Limb (tissue), 2 donors: ENCODE measurements at regions not wholly inside any gene's neighbourhood (a gene's known extent, or its start where the extent isn't known, plus 50 kb on each side); places are given as distances from the start of the nearest gene placed in this dataset.
A peak's percentile ranks its signal among the peaks of the same experiment; 100 is the strongest.
"Not testable (repeated sequence)": the region's sequence is repeated elsewhere in the genome, so short reads cannot be mapped to it uniquely, and the experiment has no call there.

Experiments
- DNase-seq, 2 donors: peaks; one replicate each; pipeline ENCODE4 v3.0.0-alpha.2; 2016; ENCODE audit errors: extremely low spot score in 2 of 2

DNA sequence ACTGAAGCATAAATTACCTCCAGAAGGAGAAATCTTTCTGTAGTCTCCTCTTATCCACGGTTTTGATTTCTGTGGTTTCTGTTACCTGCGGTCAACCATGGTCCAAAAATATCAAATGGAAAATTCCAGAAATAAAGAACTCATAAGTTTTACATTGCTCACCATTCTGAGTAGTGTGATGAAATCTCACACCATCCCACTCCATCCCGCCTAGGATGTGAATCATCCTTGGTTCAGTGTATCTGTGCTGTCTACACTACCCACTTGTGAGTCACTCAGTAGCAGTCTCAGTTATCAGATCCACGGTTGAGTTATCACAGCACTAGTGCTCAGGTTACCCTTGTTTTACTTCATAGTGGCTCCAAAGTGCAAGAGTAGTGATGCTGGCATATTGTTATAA lies 371.2 kb downstream of the NFIB start:
- DNase-seq = no peak

DNA sequence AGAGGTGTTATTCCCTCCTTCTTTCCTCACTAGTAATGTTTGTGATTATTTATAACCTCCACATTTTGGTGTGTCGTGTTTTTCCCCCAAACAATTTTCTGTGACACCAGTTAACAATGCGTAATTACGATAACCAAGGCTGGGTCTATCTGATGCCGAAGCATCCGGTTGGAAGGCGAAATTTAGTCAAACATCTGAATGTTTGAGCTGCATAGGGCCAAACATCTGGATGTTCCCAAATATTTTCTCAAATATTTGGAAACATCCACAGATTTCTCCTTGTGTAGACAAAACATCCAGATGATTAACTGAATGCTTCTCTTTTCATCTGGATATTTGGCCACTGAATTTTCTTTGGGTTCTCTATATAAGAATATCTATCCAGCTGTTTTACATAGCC lies 371.7 kb downstream of the NFIB start:
- DNase-seq = no peak

DNA sequence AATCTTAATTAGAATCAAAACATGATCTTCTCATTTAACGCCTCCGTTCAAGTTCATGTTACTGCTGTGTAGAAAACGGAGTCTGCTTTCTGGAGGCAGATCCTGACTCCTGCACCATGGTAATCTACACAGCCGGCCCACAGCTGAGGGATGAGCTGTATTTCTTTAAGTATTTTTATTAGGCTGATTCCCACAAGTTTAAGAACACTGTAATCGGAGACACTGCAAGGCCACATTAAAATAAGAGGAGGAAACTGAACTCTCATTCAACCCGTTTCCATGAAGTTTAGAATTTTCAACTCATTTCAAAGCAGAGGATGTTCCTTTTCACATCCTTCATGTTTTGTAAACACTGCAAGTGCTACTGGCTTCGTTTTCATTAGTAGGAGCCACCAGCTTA lies 372.2 kb downstream of the NFIB start:
- peak in 1 of 2 donors; percentile 79 for DNase-seq

DNA sequence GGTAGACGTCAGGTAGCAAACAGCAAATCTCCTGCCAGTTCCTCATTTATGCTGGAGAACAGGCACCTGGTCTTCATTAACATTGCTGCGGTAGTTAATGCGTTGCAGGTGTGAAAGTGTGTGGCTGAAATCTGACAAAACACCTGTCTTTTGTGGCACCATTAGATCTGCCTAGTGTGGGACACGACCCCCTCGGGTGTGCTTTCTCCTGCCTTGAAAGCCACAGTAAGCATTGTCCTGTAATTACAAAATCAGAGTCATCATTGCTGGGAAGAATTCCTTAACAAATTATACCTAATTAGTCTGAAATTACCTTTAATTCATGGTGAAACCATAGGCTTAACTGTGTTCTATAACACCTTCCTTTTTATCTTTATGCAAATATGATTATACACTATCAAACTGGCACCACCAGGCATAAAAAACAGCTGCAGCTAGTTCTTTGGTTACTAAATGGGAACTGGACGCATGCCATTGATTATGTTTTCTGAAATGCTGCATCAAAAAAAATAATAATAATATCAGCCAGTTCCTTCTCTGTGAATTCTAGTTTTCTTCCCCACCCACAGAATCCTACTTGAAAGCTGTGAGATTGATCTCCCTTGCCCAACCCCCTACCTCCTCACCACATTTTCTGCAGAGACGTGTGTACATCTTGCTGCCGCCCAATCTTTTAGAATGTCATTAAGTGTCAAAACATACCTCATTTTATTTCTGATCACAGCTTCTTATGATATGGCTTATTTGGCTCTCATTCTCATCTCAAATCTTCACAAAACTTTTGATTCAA lies 374.0 kb downstream of the NFIB start:
- no peak for DNase-seq

DNA sequence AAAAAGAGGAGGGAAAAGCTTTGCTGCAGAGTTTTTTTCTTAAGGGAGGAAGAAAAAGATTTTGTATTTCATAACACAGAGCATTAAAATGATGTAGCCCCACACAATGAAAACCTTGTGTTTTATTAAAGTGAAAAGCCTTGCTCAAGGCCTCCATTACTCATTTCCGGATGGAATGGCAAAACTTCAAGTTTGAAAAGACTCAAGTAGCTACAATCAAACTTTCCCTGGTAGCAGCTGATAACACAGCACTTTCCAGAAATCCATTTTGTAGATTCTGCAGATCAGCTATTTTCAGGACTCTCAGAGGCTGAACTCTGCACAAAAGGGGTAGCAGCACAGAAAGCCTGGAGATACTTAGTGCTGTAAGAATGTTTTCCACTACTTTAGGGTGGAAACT lies 374.8 kb downstream of the NFIB start:
- peak in 1 of 2 donors; percentile 68 for DNase-seq

DNA sequence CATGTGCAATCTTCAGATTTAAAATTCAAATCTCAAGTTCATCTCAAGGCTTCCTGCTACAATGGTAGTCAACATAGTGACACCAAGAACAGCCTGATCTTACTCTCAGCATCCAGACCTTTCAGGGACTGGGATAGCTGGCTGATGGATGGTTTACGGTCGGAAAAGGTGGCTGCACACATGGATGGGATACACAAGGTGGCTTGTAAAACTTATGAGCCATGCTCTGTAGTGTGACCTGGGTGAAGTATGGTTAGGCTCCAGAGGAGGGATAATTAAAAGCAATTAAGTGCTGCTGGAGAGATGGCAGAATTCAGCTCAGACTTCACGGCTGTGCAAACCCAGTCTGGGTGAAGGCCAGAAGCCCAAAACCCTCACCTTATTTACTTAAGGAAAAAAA lies 379.5 kb downstream of the NFIB start:
- no peak for DNase-seq

DNA sequence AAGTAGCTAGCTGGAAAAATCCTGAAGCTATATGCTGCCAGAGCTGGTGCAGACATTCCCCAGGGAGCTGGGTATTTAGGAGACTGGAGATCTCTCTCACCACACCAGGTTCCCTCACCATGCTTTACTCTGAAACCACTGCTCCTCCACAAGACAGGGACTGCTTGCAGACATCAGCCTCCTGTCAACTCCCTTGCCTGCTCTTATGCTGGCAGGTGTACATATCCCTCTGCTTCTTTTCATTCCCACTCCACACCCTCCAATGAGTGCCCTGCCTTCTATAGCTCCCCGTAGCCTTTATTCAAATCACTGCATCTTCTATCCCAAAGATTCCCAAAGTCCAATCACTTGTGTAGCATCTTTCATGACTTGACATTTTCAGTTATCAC lies 380.7 kb downstream of the NFIB start:
- no peak for DNase-seq

DNA sequence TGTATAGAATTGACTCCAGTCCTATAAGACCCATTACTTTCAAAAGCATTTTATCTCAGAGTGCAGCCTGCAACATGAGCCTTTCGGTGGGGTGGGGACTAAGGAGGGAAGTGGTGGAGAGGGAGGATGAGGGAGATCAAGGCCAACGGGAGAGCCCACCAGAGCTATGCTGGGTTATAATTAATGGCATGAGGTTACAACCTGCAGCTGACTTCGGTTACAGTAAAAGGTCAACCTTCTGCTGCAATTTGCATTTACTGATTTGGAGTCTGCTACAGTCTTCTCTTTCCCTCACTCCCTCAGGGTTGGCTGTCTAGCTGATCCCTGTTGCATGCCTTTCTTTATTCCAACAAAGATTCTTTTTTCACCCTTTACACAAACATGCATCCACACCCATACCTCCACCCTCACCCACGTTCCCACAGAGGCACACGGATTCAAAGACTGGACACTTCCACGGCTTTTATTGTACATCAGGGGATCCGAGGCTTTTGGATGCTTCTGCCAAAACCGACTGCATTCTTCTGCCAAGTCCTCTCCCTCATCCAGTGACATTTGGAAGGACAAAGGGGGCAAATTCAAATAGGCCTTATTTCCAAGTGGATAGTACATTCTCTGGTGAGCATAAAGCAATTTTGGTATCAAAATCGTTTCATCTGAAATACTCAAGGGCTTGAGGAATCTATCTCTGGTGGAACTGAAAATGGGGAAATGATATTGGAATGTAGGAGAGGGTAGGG lies 381.2 kb downstream of the NFIB start:
- DNase-seq = no peak

DNA sequence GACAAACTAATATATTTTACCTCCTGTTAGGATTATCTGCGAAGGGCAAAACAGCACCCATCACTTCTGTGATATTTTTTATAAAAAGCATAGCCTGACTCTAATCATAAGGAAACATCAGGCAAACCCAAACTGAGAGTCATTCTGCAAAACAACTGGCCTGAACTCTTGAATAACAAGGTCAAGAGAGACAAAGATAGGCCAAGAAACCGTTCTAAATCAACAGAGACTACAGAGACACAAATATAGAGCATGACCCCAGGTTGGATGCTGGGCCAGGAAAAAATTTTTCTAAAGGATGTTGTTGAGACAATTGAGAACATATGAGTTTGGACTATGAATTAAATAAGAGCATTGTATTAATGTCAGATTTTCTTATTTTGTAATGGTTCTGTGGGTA lies 384.9 kb downstream of the NFIB start:
- DNase-seq = no peak

DNA sequence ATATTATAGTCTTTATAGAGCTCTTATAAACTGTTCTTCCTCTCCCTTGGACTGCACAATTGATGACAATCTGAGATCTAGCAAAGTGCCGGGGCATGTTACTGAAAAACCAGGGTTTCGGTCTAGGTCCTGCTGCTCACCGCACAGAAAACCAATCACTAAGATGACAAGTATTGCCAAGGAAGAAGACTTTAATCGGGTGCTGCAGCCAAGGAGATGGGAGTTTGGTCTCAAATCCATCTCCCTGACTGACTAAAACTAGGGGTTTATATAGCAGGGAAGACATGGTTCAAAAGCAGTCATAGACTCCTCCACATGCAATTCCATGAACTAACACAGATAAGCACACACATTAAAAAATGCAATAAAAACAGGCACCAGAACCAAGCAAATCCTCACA lies 390.6 kb downstream of the NFIB start:
- no peak for DNase-seq

DNA sequence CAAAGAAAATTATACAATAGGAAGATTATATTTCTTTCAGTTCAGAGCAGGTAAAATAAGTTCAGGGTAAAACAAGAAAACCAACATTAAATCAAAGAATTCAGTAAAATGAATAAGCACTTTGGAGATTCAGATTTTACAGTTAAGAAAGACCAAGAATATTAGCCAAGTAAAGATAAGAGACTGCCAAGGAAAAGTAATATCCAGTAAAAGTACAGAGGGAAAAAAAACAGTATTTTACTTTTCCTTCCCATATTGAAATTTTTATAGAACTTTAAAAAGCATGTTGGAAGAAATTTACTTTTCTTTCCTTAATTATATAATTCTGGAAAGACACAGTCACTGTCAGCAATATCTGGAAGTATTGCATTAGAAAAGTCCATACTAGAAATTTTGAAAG lies 393.4 kb downstream of the NFIB start:
- no peak for DNase-seq

DNA sequence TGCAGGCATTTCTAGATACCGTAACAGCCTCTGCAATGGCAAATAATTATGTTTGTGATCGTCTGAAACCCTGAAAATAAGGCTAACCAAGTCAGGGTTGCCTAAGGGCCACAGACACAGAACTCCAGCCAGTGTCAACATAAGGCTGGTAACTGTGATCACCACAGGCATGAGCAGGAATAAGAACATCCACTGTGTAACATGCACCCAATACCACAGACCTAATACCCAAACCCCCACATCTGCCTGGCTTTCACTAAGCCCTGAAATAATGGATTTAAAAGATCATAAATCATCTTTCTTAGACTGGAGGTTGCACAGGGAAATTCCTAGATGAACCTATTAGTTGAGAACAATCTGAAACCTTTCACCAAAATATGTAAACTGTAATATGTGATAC lies 394.5 kb downstream of the NFIB start:
- no peak for DNase-seq

DNA sequence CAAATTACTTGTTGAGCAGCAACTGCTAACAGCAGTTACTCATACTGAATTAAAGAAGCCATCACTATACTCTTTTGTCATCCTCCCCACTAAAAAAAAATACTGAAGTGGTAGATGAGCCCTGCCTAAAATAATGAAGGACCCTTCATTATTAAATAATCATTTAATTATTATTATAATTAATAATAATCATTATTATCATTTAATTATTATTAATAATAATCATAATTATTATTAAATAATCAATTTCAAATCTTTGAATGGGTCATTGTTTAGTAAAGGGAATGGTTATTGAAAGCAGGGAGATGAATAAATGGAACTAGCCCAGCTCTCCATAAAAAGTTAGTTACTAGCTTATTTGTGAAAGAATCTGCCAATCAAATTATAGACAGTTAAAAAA lies 396.4 kb downstream of the NFIB start:
- no peak for DNase-seq

DNA sequence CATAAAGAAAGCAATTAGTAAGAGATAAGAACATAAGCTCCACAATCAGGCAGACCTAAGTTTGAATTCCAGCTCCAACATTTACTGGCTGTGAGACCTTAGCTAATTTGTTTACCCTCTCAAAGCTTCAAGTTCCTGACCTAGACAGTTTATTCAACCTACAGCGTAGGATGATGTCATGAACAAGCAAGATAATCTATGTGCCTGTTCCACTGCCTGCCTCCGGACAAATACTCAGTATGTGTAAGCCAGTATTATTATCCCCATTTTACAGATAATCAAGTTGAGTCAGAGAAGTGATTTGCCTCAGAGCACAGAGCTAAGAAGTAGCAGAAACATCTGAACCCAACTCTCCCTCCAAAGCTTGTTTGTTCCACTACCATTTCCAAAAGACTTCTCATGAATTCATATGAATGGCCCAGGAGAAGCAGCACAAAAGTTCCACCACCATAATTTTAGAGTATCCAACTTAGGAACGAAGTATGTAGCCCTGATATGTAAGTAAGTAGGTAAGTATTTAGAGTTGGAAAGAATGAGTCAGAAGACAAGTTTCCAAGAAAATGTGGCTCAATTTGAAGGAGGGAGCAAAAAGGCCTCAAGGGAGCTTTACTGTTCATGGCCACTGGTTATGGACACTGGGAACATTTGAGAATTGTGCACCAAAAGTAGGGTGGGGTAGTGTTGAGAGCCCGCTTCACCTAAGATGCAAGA lies 398.2 kb downstream of the NFIB start:
- no peak for DNase-seq

DNA sequence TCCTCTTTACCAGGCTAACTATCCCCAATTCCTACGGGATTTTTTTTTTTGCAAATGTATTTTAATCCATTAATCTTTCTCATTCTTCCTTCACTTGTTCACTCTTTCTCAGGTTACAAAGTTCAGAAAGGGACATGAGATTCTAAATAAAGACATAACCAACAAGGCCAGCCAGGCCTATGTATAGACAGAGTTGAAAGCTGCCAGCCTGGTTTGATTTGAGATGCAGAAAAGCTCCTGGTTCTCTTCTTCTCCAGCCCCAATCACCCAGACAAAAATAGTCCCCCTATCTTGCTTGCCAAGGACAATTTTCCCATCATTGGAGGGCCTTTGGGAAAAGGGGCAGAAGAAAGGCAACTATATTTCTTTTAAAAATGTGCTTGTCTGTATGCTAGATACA lies 398.8 kb downstream of the NFIB start:
- no peak for DNase-seq

DNA sequence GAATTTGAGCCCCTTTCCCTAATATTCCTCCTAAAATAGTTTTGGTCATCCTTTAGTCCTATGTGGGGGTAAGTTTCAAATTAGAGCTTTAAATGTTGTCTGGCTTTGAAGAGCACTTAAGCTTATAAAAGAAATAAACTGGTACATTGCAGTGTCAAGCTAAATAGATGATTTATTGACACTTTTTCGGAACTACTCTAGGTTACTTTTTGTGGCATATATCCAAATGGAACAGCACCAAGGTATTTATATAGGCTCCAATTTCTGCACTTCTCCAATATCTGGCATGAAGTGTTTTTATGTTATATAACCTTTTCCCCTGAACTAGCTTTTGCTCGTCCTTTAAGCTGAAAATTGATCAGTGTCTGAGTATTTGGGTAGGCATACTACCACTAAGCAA lies 402.5 kb downstream of the NFIB start:
- no peak for DNase-seq

DNA sequence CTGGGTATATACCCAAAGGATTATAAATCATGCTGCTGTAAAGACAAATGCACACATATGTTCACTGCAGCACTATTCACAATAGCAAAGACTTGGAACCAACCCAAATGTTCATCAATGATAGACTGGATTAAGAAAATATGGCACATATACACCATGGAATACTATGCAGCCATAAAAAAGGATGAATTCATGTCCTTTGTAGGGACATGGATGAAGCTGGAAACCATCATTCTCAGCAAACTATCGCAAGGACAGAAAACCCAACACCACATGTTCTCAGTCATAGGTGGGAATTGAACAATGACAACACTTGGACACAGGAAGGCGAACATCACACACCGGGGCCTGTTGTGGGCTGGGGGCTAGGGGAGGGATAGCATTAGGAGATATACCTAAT lies 406.1 kb downstream of the NFIB start:
- DNase-seq = not testable (repeated sequence)

DNA sequence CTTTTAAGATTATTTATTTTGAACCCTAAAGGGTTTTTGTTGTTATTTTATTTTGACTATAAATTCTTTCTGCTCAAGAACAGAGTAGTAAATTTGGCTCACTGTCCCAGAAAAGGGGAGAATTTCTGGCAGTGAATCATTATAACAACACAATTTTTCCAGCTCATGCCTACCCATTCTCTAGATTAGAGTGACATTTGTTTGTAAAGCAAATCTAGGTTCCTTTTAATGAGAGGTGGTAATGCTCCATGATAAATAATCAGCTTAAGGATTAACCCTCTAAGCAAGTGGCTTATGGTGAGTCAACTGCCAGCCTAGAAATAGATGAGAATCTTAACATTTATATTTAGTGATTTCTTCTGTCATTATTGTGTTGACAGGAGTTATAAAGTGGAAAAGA lies 409.2 kb downstream of the NFIB start:
- no peak for DNase-seq

DNA sequence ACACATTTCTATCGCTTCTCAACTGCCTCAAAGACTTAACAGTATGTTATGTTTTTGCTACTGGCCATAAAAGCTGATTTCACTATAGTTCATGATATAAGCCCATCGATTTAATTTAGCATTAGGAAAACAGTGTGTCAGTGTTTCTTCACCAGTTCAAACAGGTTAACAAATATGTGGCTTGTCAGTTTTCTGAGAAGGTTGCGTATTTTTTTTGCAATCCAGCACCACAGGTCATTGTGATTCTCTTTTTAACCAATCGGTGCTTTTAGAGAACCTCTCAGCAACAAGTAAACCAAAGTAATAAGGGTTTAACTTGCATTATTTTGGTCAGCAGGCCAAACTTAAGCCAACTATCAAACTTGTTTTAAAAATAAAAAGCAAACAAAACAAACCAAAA lies 409.6 kb downstream of the NFIB start:
- DNase-seq = no peak

DNA sequence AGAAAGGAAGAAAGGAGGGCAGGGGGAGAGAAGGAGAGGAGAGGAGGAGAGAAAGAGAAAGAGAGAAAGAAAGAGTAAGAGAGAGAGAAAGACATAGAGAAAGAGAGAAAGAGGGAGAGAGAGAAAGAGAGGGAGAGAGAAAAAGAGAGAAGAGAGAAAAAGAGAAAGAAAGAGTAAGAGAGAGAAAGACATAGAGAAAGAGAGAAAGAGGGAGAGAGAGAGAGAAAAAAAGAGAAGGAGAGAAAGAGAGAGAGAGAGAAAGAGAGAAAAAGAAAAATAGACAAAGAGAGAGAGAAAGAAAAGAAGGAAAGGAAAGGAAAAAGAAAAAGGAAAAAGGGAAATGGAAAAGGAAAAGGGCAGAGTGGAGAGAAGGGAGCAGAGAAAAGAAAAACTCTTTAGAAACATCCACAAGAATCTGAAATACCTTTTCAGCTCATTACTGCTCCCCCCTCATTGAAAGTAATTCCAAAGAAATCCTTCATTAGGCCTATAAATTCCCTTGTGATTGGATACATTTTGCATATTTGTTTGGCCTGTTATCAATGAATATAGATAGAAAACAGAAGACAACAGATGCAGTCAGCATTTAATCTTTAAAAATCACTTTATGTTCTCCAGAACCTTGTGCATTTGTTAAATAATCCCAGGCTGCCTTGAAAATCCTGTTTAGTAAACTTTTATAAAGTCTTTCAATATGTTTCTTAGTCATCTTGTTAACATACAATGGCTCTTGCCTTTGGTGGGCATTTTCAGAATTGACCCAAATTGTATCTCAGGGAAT lies 411.5 kb downstream of the NFIB start:
- no peak for DNase-seq

DNA sequence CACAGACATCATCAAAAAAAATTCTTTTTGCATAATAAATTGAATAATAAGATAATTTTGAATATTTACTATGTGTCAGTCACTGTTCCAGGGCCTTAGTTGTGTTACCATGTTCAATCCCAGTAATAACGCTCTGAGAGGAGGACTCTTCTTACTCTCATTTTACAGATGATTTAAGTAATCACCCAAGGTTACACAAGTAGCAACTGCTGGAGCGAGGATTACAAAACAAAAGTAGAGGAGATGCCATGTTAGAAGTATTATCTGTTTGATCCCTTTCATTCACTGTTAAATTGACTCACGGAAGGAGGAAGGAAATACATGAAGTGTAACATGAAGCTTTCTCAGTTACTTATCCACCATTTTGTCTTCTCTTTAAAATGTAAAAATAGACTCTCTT lies 412.8 kb downstream of the NFIB start:
- DNase-seq = no peak

DNA sequence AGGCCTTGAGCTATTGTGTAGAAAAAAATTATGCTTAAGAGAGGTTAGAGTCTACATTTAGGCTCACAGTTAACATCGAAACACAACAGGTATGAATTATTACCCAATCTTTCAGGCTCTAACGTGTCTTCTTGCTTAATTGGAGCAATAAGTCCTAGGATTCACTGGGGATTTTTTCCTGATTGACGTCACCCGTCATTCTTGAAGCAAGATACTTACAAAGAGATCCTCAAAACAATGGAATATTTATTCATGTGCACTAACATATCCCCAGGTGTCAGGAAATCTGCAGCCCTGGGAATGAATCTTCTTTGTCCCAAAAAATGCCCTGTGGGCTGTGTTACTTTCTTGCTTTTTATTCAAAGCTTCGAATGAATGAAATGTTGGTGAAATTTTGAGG lies 413.5 kb downstream of the NFIB start:
- no peak for DNase-seq
